ENCODE measurements at regions not wholly inside any gene's neighbourhood (a gene's known extent, or its start where the extent isn't known, plus 50 kb on each side); places are given as distances from the start of the nearest gene placed in this dataset.
"Not testable (repeated sequence)": the region's sequence is repeated elsewhere in the genome, so short reads cannot be mapped to it uniquely, and the experiment has no call there.

DNA sequence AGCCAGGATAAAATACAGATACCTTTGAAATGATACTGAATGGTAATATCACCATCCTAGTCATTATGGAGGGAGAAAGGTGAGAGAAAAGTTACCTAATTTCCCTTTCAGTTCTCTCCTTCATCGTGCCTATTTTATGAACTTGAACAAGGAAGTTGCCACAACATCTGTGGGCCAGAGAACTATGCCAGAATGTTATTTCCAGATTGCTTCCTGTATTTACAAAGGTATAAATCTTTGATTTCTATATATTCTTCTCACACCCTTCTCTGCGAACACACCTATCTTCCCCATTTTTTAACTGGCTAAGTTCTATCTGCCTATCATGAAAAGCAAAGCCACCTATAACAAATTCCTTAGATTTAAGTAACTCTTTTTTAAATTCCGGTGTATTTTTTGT is 163.6 kb upstream of the GRM7 start:
- no peaks in the 10 kb centered on the region for H3K36me3 Mint-ChIP-seq (ENCODE audit: insufficient read depth, unreplicated experiment)
- no peaks in the 10 kb centered on the region for H3K4me1 Mint-ChIP-seq (ENCODE audit: low read depth, unreplicated experiment)
- no peak for DNase-seq
- peaks cover 3% of the 10 kb centered on the region for H3K9me3 Mint-ChIP-seq (ENCODE audit: low read depth, unreplicated experiment)
- no TSS peak for BruUV-seq (replicated peaks)
- CTCF ChIA-PET, result no interaction called here
- TF ChIP-seq, protein P1, sequence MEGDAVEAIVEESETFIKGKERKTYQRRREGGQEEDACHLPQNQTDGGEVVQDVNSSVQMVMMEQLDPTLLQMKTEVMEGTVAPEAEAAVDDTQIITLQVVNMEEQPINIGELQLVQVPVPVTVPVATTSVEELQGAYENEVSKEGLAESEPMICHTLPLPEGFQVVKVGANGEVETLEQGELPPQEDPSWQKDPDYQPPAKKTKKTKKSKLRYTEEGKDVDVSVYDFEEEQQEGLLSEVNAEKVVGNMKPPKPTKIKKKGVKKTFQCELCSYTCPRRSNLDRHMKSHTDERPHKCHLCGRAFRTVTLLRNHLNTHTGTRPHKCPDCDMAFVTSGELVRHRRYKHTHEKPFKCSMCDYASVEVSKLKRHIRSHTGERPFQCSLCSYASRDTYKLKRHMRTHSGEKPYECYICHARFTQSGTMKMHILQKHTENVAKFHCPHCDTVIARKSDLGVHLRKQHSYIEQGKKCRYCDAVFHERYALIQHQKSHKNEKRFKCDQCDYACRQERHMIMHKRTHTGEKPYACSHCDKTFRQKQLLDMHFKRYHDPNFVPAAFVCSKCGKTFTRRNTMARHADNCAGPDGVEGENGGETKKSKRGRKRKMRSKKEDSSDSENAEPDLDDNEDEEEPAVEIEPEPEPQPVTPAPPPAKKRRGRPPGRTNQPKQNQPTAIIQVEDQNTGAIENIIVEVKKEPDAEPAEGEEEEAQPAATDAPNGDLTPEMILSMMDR (IDR thresholded peaks at IDR 0.05; ENCODE audit: unreplicated experiment), result no peak
- no peak overlapping the region for H3K4me3 Mint-ChIP-seq (ENCODE audit: low read depth, unreplicated experiment)
- no peaks in the 10 kb centered on the region for H3K27me3 Mint-ChIP-seq (ENCODE audit: unreplicated experiment)
- intact Hi-C loops (cut with micrococcal nuclease; ENCODE audit: unreplicated experiment), result no loop called here
- H3K27ac Mint-ChIP-seq (ENCODE audit: unreplicated experiment), result no peak overlapping the region

DNA sequence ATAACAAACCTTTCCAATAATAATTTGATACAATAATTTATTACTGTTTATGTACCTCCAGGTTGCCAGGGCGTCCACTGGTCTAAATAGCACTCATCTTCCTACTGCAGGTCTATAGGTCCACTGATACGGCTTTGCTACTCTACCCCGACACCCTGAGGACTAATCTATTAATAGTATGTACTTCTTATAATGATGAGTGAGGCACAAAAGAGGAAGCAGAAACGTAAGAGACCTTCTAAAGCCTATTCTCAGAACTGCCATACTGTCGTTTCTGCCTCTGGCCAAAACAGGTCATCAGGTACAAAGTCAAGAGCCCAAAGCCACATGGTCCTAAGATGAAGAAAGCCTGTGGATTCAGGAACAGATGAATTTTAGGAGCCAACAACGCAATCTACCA is 163.2 kb upstream of the GRM7 start:
- peaks cover 4% of the 10 kb centered on the region for H3K9me3 Mint-ChIP-seq (ENCODE audit: low read depth, unreplicated experiment)
- intact Hi-C loops (cut with micrococcal nuclease; ENCODE audit: unreplicated experiment), result no loop called here
- TF ChIP-seq, protein P1 (IDR thresholded peaks at IDR 0.05; ENCODE audit: unreplicated experiment), result no peak
- H3K27me3 Mint-ChIP-seq (ENCODE audit: unreplicated experiment), result no peaks in the 10 kb centered on the region
- no peaks in the 10 kb centered on the region for H3K36me3 Mint-ChIP-seq (ENCODE audit: insufficient read depth, unreplicated experiment)
- no peak overlapping the region for H3K27ac Mint-ChIP-seq (ENCODE audit: unreplicated experiment)
- H3K4me3 Mint-ChIP-seq (ENCODE audit: low read depth, unreplicated experiment), result no peak overlapping the region
- no peaks in the 10 kb centered on the region for H3K4me1 Mint-ChIP-seq (ENCODE audit: low read depth, unreplicated experiment)
- CTCF ChIA-PET, result no interaction called here
- BruUV-seq (replicated peaks), result no TSS peak
- DNase-seq, result no peak

DNA sequence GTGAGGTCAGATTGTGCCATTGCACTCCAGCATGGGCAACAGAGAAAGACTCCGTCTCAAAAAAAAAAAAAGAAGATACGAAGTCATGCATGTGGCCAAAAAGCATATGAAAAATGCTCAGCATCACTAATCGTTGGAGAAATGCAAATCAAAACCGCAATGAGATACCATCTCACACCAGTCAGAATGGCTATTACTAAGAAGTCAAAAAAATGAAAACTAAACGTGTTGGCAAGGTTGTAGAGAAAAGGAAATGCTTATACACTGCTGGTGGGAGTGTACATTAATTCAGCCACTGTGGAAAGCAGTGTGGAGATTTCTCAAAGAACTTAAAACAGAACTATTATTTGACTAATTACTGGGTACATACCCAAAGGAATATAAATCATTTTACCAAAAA is 156.1 kb upstream of the GRM7 start:
- BruUV-seq (replicated peaks), result not testable (repeated sequence)

DNA sequence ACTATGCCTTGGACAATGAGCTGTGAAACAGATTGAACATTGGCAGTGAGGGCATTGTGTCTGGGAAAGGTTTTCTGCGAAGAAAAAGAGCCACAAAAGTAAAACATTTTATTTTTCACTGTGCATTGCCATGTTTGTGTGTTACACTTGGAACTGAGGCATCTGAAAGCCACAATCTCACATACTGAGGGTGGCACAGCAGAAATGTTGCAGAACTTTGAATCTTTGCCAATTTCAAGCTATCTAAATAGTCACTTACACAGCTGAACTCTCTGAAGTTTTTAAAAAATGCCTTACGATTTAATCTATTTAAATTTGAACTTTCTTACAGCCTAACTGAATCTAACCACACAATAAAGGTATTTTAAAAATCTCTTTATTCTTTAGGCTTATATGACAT is 154.1 kb upstream of the GRM7 start:
- CTCF ChIA-PET, result no interaction called here
- Mint-ChIP-seq H3K9me3 (ENCODE audit: low read depth, unreplicated experiment) (peaks cover 12% of the 10 kb centered on the region), H3K4me1 (ENCODE audit: low read depth, unreplicated experiment) (no peaks in the 10 kb centered on the region), H3K27ac (ENCODE audit: unreplicated experiment) (no peak overlapping the region), H3K27me3 (ENCODE audit: unreplicated experiment) (no peaks in the 10 kb centered on the region), H3K36me3 (ENCODE audit: insufficient read depth, unreplicated experiment) (no peaks in the 10 kb centered on the region), H3K4me3 (ENCODE audit: low read depth, unreplicated experiment) (no peak overlapping the region)
- TF ChIP-seq, protein P1 (IDR thresholded peaks at IDR 0.05; ENCODE audit: unreplicated experiment), result no peak
- no TSS peak for BruUV-seq (replicated peaks)
- DNase-seq, result no peak
- intact Hi-C loops (cut with micrococcal nuclease; ENCODE audit: unreplicated experiment), result no loop called here

More for the DNA sequence above, 156.1 kb upstream of the GRM7 start:
- H3K4me3 Mint-ChIP-seq (ENCODE audit: low read depth, unreplicated experiment); H3K27me3 Mint-ChIP-seq (ENCODE audit: unreplicated experiment); CTCF ChIA-PET; H3K4me1 Mint-ChIP-seq (ENCODE audit: low read depth, unreplicated experiment); DNase-seq; H3K36me3 Mint-ChIP-seq (ENCODE audit: insufficient read depth, unreplicated experiment); H3K27ac Mint-ChIP-seq (ENCODE audit: unreplicated experiment); intact Hi-C loops (cut with micrococcal nuclease; ENCODE audit: unreplicated experiment): not testable (repeated sequence)
- H3K9me3 Mint-ChIP-seq (ENCODE audit: low read depth, unreplicated experiment), result peaks cover 12% of the 10 kb centered on the region

DNA sequence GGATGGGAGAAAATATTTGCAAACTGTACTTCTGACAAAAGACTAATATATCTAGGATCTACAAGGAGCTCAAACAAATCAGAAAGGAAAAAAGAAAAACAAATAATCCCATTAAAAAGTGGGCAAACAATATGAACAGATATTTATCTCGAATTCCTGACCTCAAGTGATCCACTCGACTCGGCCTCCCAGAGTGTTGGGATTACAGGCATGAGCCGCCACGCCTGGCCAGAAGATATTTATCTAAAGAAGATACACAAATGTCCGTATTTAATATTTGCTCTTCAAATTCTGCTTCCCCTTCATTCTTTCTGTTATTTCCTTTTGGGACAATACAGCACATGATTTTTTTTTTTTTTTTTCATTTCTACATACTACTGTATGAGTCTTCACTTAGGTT is 151.7 kb upstream of the GRM7 start:
- Mint-ChIP-seq H3K4me3 (ENCODE audit: low read depth, unreplicated experiment) (no peak overlapping the region), H3K4me1 (ENCODE audit: low read depth, unreplicated experiment) (no peaks in the 10 kb centered on the region), H3K27me3 (ENCODE audit: unreplicated experiment) (no peaks in the 10 kb centered on the region), H3K27ac (ENCODE audit: unreplicated experiment) (no peak overlapping the region), H3K36me3 (ENCODE audit: insufficient read depth, unreplicated experiment) (no peaks in the 10 kb centered on the region), H3K9me3 (ENCODE audit: low read depth, unreplicated experiment) (peaks cover 8% of the 10 kb centered on the region)
- CTCF ChIA-PET, result no interaction called here
- TF ChIP-seq, protein P1 (IDR thresholded peaks at IDR 0.05; ENCODE audit: unreplicated experiment), result no peak
- no peak for DNase-seq
- BruUV-seq (replicated peaks), result no TSS peak
- intact Hi-C loops (cut with micrococcal nuclease; ENCODE audit: unreplicated experiment), result no loop called here

Data from Calu3 (cell line).